Keratinocyte (primary cell): ENCODE measurements at regions not wholly inside any gene's neighbourhood (a gene's known extent, or its start where the extent isn't known, plus 50 kb on each side); places are given as distances from the start of the nearest gene placed in this dataset.
A peak's percentile ranks its signal among the peaks of the same experiment; 100 is the strongest.

Experiments
- DNase-seq: peaks from one replicate; pipeline ENCODE4 v3.0.0-alpha.2; 2011; ENCODE audit warnings: low read depth, missing footprints, low spot score
- FAIRE-seq: peaks from 2 replicates; lab custom pipeline; 2011; peaks lifted over from hg19 to GRCh38; lab: Jason Lieb, UNC
- H2AFZ ChIP-seq: 2 replicates; pipeline ENCODE4 v1.6.0; 2012; ENCODE audit warnings: low read length, control low read depth, inconsistent platforms; ENCODE audit not compliant: control insufficient read depth
- H3K27ac ChIP-seq: 2 replicates; pipeline ENCODE4 v1.5.1; 2011; ENCODE audit warnings: low read length; ENCODE audit not compliant: control insufficient read depth, insufficient read depth
- H3K27me3 ChIP-seq: 3 replicates; pipeline ENCODE4 v1.6.0; 2011; ENCODE audit warnings: low read length; ENCODE audit not compliant: control insufficient read depth, insufficient read depth; ENCODE audit errors: extremely low read depth
- H3K36me3 ChIP-seq, 2 experiments: 2 replicates in 1 of 2; 3 replicates in 1 of 2; pipeline ENCODE4 v1.5.1; 2011; ENCODE audit warnings: low read length in 2 of 2, mild to moderate bottlenecking in 1 of 2; ENCODE audit not compliant: control insufficient read depth in 2 of 2, insufficient read depth in 2 of 2; ENCODE audit errors: extremely low read depth in 1 of 2
- H3K4me1 ChIP-seq: 3 replicates; pipeline ENCODE4 v1.5.1; 2011; ENCODE audit warnings: low read length; ENCODE audit not compliant: control insufficient read depth, insufficient read depth; ENCODE audit errors: extremely low read depth
- H3K4me2 ChIP-seq: 3 replicates; pipeline ENCODE4 v1.6.0; 2011; ENCODE audit warnings: low read depth, low read length; ENCODE audit not compliant: control insufficient read depth, insufficient read depth; ENCODE audit errors: extremely low read depth
- H3K4me3 ChIP-seq, 3 experiments: fragments of 200-600 bp in 1 of 3; sonication (generic) in 1 of 3; 2 replicates in 2 of 3; 3 replicates in 1 of 3; pipeline ENCODE4 v1.5.1; 2011 to 2016; ENCODE audit warnings: low read length in 3 of 3, mild to moderate bottlenecking in 3 of 3, control low read depth in 2 of 3, inconsistent platforms in 1 of 3, low read depth in 1 of 3, mixed read lengths in 1 of 3, mixed run types in 1 of 3, moderate library complexity in 1 of 3; ENCODE audit not compliant: control insufficient read depth in 2 of 3, insufficient read depth in 2 of 3; ENCODE audit errors: extremely low read depth in 1 of 3
- H3K79me2 ChIP-seq: 2 replicates; pipeline ENCODE4 v1.6.0; 2012; ENCODE audit warnings: low read length; ENCODE audit not compliant: control insufficient read depth, insufficient read depth
- H3K9ac ChIP-seq: 3 replicates; pipeline ENCODE4 v1.6.0; 2011; ENCODE audit warnings: low read length; ENCODE audit not compliant: control insufficient read depth, insufficient read depth; ENCODE audit errors: extremely low read depth
- H3K9me1 ChIP-seq: 3 replicates; pipeline ENCODE4 v1.6.0; 2011; ENCODE audit warnings: low read length; ENCODE audit not compliant: control insufficient read depth, insufficient read depth; ENCODE audit errors: extremely low read depth
- H3K9me3 ChIP-seq: 2 replicates; pipeline ENCODE4 v1.5.1; 2012; ENCODE audit warnings: low read depth, low read length; ENCODE audit not compliant: control insufficient read depth
- H4K20me1 ChIP-seq: 3 replicates; pipeline ENCODE4 v1.6.0; 2011; ENCODE audit warnings: low read length; ENCODE audit not compliant: control insufficient read depth, insufficient read depth; ENCODE audit errors: extremely low read depth
- CTCF ChIP-seq, 3 experiments: IDR thresholded peaks in 1 of 3; conservative IDR thresholded peaks in 1 of 3; optimal IDR thresholded peaks in 1 of 3; 2 replicates in 2 of 3; 3 replicates in 1 of 3; pipeline versions ENCODE3 to v1.5.1; 2011; ENCODE audit warnings: low read length in 3 of 3, mild to moderate bottlenecking in 3 of 3, moderate library complexity in 2 of 3, control low read depth in 1 of 3, inconsistent platforms in 1 of 3; ENCODE audit not compliant: insufficient read depth in 2 of 3; ENCODE audit errors: extremely low read depth in 1 of 3
- EZH2 ChIP-seq: IDR thresholded peaks from one replicate; pipeline ENCODE4 v1.6.1; 2012; ENCODE audit warnings: inconsistent platforms, mild to moderate bottlenecking, low read length, moderate library complexity
- dilution Hi-C: fragments of 300-500 bp; cut with MboI; formaldehyde crosslinking; loops from one replicate; pipeline ENCODE4 v1.7.0; 2020; ENCODE audit warnings: low sequenced_read_pairs; ENCODE audit not compliant: extremely low pct_ligation_motif_present

DNA sequence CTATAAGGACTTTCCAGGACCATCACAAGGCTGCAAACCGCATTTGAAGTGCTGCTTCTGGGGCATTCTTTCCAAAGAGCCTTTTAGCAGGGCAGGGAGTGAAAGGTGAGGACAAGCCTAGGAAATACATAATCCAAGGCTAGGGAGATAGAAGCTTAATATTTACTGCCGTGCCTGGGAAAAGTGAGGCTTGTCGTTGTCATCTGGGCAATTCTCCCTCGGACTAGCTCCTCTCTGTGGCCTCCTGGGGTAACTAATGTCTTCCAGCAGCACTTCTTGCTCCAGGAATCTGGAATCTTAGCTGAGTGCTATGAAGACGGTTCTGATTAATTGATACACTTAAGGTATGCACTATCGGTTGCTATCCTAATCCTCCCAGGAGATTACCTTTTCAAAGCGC is 69.3 kb upstream of the ATL2 start:
- peak overlapping the region in 2 of 3 experiments; percentile 15 to 44 for H3K4me3 ChIP-seq
- H3K9ac ChIP-seq, result peak overlapping the region; percentile 59
- H3K27ac ChIP-seq, result peak overlapping the region; percentile 65
- dilution Hi-C loops, result no loop called here
- no peaks in the 10 kb centered on the region for H4K20me1 ChIP-seq
- DNase-seq (no peak), FAIRE-seq (no peak)
- no peaks in the 10 kb centered on the region for H3K9me3 ChIP-seq
- no peaks in the 10 kb centered on the region for H3K36me3 ChIP-seq
- TF ChIP-seq CTCF (optimal IDR thresholded peaks at IDR 0.05 in 1 of 3, IDR thresholded peaks at IDR 0.05 in 1 of 3, conservative IDR thresholded peaks at IDR 0.05 in 1 of 3; ENCODE audit: extremely low read depth in 1 of 3, insufficient read depth in 2 of 3, low read length in 3 of 3), result peak; percentile 7 to 46 (median 22)
- no peak for TF ChIP-seq EZH2
- no peaks in the 10 kb centered on the region for H3K79me2 ChIP-seq
- peak overlapping the region; percentile 72 for H2AFZ ChIP-seq
- H3K4me1 ChIP-seq, result peaks cover 68% of the 10 kb centered on the region
- H3K27me3 ChIP-seq, result no peaks in the 10 kb centered on the region
- H3K9me1 ChIP-seq, result peaks cover 3% of the 10 kb centered on the region
- H3K4me2 ChIP-seq, result peak overlapping the region; percentile 72

DNA sequence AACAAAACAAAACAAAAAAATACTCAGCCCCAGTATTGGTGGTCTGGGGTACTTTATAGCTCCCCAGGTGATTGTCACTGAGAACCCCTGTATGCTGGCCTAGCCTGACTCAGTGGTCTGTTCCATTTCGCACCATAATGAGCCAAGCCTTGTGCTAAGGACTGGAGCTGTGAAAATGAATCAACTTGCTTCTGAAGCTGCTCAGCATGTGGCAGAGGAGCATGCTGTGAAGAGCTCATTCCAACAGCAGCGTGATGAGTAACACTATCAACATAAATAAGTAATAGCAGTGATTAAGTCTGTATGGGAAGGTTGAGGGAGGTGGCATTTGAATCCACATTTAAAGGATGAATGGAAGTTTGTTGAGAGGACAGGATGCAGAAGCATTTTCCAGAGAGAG is 67.2 kb upstream of the ATL2 start:
- no peak overlapping the region for H2AFZ ChIP-seq
- dilution Hi-C loops, result no loop called here
- DNase-seq (peak; percentile 81), FAIRE-seq (peak; percentile 90)
- H3K9me1 ChIP-seq, result peaks cover 3% of the 10 kb centered on the region
- H3K4me3 ChIP-seq, result no peak overlapping the region
- peak overlapping the region; percentile 48 for H3K9ac ChIP-seq
- peaks cover 78% of the 10 kb centered on the region for H3K4me1 ChIP-seq
- no peaks in the 10 kb centered on the region for H3K79me2 ChIP-seq
- no peak for TF ChIP-seq EZH2
- TF ChIP-seq CTCF (optimal IDR thresholded peaks at IDR 0.05 in 1 of 3, IDR thresholded peaks at IDR 0.05 in 1 of 3, conservative IDR thresholded peaks at IDR 0.05 in 1 of 3; ENCODE audit: extremely low read depth in 1 of 3, insufficient read depth in 2 of 3, low read length in 3 of 3), result no peak
- H3K4me2 ChIP-seq, result peak overlapping the region; percentile 78
- no peaks in the 10 kb centered on the region for H3K27me3 ChIP-seq
- H3K27ac ChIP-seq, result peak overlapping the region; percentile 78
- no peaks in the 10 kb centered on the region for H3K36me3 ChIP-seq
- no peaks in the 10 kb centered on the region for H4K20me1 ChIP-seq
- no peaks in the 10 kb centered on the region for H3K9me3 ChIP-seq
